ENCODE measurements at regions not wholly inside any gene's neighbourhood (a gene's known extent, or its start where the extent isn't known, plus 50 kb on each side); places are given as distances from the start of the nearest gene placed in this dataset.
"Not testable (repeated sequence)": the region's sequence is repeated elsewhere in the genome, so short reads cannot be mapped to it uniquely, and the experiment has no call there.

- DNase-seq: no peak
Observed at GRCh38 chr13:79645569-79645968, 164.6 kb downstream of the NDFIP2 start.

GRCh38 chr13:79642596-79642995, 161.6 kb downstream of the NDFIP2 start:
- DNase-seq: no peak

GRCh38 chr13:79637133-79637763, 156.3 kb downstream of the NDFIP2 start:
- no peak for DNase-seq

GRCh38 chr13:79631051-79631659, 150.2 kb downstream of the NDFIP2 start:
- DNase-seq: no peak

GRCh38 chr13:79628463-79628862, 147.5 kb downstream of the NDFIP2 start:
- no peak for DNase-seq

GRCh38 chr13:79626924-79627323, 146.0 kb downstream of the NDFIP2 start:
- no peak for DNase-seq

- no peak for DNase-seq
Observed at GRCh38 chr13:79625517-79625916, 144.6 kb downstream of the NDFIP2 start.

- no peak for DNase-seq
Observed at GRCh38 chr13:79621902-79622301, 140.9 kb downstream of the NDFIP2 start.

- DNase-seq: no peak
Observed at GRCh38 chr13:79621449-79621848, 140.5 kb downstream of the NDFIP2 start.

- no peak for DNase-seq
Observed at GRCh38 chr13:79614250-79614918, 133.4 kb downstream of the NDFIP2 start.

GRCh38 chr13:79612604-79613003, 131.6 kb downstream of the NDFIP2 start:
- DNase-seq: no peak

- DNase-seq: not testable (repeated sequence)
Observed at GRCh38 chr13:79607895-79608294, 126.9 kb downstream of the NDFIP2 start.
